ENCODE measurements at regions not wholly inside any gene's neighbourhood (a gene's known extent, or its start where the extent isn't known, plus 50 kb on each side); places are given as distances from the start of the nearest gene placed in this dataset.
A peak's percentile ranks its signal among the peaks of the same experiment; 100 is the strongest.

DNA sequence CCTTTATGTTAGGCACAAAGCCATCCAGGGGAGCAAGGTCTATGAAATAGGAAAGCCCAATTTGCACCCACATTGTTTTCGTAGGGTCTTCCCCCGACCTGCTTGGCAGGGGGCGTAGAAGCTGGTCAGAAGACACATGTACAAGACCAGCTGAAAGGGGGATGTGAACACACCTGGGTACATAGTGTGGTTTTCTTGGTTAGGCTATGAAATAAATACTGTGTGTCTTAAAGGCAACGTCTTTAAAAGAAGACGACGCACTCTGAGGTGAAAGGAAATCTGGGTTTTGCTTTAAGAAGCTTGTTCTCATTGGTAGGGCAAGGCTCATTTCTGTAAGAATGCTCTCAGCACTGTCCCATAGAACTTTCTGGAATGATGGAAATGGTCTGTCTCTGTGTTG, 60.0 kb upstream of the KLF7 start:
- no peak for DNase-seq
- Histone ChIP-seq H2BK12ac (ENCODE audit: low read length in 2 of 2) (peak overlapping the region in 1 of 2 experiments; percentile 40), H4K8ac (ENCODE audit: low read length) (no peak overlapping the region), H3K14ac (ENCODE audit: low read length in 2 of 2) (no peak overlapping the region), H3K27me3 (ENCODE audit: control insufficient read depth in 1 of 2, insufficient read depth in 1 of 2, low read length in 2 of 2) (no peaks in the 10 kb centered on the region), H3K79me1 (replicated peaks; ENCODE audit: low read length, poor library complexity, severe bottlenecking) (no peaks in the 10 kb centered on the region), H2AFZ (ENCODE audit: low read depth, low read length) (no peak overlapping the region), H3K18ac (ENCODE audit: low read depth in 1 of 2, low read length in 2 of 2) (no peak overlapping the region), H2AK5ac (ENCODE audit: low read length, severe bottlenecking) (no peak overlapping the region), H3K4me2 (ENCODE audit: low read length, poor library complexity, severe bottlenecking) (no peak overlapping the region), H3K4me3 (ENCODE audit: insufficient read depth in 1 of 2, low read depth in 1 of 2, low read length in 2 of 2) (no peak overlapping the region), H3K23ac (ENCODE audit: low read length in 2 of 2) (no peak overlapping the region), H3K36me3 (ENCODE audit: control insufficient read depth in 1 of 2, insufficient read depth in 2 of 2, low read depth in 1 of 2, low read length in 2 of 2) (no peaks in the 10 kb centered on the region), H3K4me1 (ENCODE audit: control insufficient read depth, insufficient read depth, low read depth, low read length) (peaks cover 11% of the 10 kb centered on the region), H3K9ac (ENCODE audit: low read length) (no peak overlapping the region), H2BK5ac (ENCODE audit: low read depth, low read length, poor library complexity, severe bottlenecking) (no peak overlapping the region), H2BK120ac (ENCODE audit: low read depth, low read length) (no peak overlapping the region), H2BK15ac (ENCODE audit: low read depth, poor library complexity, severe bottlenecking) (no peak overlapping the region), H3K4ac (ENCODE audit: low read depth in 1 of 2, low read length in 2 of 2) (no peak overlapping the region), H3K9me3 (ENCODE audit: control insufficient read depth, low read length) (no peaks in the 10 kb centered on the region), H3K27ac (ENCODE audit: low read length, poor library complexity, severe bottlenecking) (no peak overlapping the region), H4K91ac (ENCODE audit: low read length) (no peak overlapping the region)
- 85% methylated on average over 6 of the region's 6 CpGs for WGBS

DNA sequence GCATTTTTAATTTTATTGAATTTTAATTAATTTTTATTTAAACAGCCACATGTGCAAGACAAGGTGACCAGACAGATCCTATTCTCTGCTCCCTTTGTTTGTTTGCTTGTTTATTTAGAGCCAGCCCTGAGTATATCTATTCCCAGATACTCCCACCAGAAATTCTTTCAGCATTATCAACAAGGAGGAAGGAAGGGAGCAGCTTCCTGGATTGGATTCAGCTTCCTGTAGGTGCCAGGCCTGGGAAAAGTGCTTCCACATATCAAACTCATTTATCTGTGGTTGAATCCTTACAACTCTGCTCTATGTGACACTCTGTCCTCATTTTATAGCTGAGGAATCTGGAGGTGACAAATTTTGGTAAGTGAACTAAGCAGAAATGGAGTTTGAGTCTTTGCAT, 60.5 kb upstream of the KLF7 start:
- Histone ChIP-seq H2BK5ac (ENCODE audit: low read depth, low read length, poor library complexity, severe bottlenecking) (no peak overlapping the region), H3K4me1 (ENCODE audit: control insufficient read depth, insufficient read depth, low read depth, low read length) (peaks cover 11% of the 10 kb centered on the region), H3K4me3 (ENCODE audit: insufficient read depth in 1 of 2, low read depth in 1 of 2, low read length in 2 of 2) (no peak overlapping the region), H2BK120ac (ENCODE audit: low read depth, low read length) (no peak overlapping the region), H3K23ac (ENCODE audit: low read length in 2 of 2) (no peak overlapping the region), H3K9ac (ENCODE audit: low read length) (no peak overlapping the region), H3K36me3 (ENCODE audit: control insufficient read depth in 1 of 2, insufficient read depth in 2 of 2, low read depth in 1 of 2, low read length in 2 of 2) (no peaks in the 10 kb centered on the region), H3K9me3 (ENCODE audit: control insufficient read depth, low read length) (no peaks in the 10 kb centered on the region), H3K79me1 (replicated peaks; ENCODE audit: low read length, poor library complexity, severe bottlenecking) (no peaks in the 10 kb centered on the region), H3K27me3 (ENCODE audit: control insufficient read depth in 1 of 2, insufficient read depth in 1 of 2, low read length in 2 of 2) (no peaks in the 10 kb centered on the region), H3K4ac (ENCODE audit: low read depth in 1 of 2, low read length in 2 of 2) (peak overlapping the region in 1 of 2 experiments; percentile 13), H3K18ac (ENCODE audit: low read depth in 1 of 2, low read length in 2 of 2) (no peak overlapping the region), H2AK5ac (ENCODE audit: low read length, severe bottlenecking) (no peak overlapping the region), H2AFZ (ENCODE audit: low read depth, low read length) (no peak overlapping the region), H4K91ac (ENCODE audit: low read length) (no peak overlapping the region), H2BK12ac (ENCODE audit: low read length in 2 of 2) (no peak overlapping the region), H3K4me2 (ENCODE audit: low read length, poor library complexity, severe bottlenecking) (no peak overlapping the region), H3K14ac (ENCODE audit: low read length in 2 of 2) (no peak overlapping the region), H2BK15ac (ENCODE audit: low read depth, poor library complexity, severe bottlenecking) (no peak overlapping the region), H3K27ac (ENCODE audit: low read length, poor library complexity, severe bottlenecking) (no peak overlapping the region), H4K8ac (ENCODE audit: low read length) (no peak overlapping the region)
- DNase-seq, result no peak

DNA sequence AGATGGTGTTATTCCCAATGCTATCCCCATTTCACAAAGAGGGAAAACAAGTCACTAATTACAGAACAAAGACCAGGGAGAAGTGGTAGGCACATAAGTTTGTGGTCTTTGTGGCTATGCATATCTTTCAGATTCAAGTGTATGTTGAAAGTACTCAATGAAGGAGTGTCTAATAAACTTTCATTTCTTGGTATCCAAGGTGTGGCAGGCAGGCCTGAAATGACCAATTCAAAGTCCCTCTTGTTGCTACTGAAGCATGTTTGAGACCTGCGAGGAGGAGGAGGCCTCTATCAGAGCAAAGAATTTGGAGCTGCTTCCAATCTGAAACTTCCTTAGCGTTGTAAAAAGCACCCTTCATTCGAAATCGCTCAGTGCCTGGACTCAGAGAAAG, 60.9 kb upstream of the KLF7 start:
- Histone ChIP-seq H4K8ac (ENCODE audit: low read length) (peak overlapping the region; percentile 12), H3K79me1 (replicated peaks; ENCODE audit: low read length, poor library complexity, severe bottlenecking) (no peaks in the 10 kb centered on the region), H3K18ac (ENCODE audit: low read depth in 1 of 2, low read length in 2 of 2) (peak overlapping the region in 1 of 2 experiments; percentile 45), H3K4me2 (ENCODE audit: low read length, poor library complexity, severe bottlenecking) (no peak overlapping the region), H2BK5ac (ENCODE audit: low read depth, low read length, poor library complexity, severe bottlenecking) (no peak overlapping the region), H3K9ac (ENCODE audit: low read length) (no peak overlapping the region), H3K9me3 (ENCODE audit: control insufficient read depth, low read length) (no peaks in the 10 kb centered on the region), H2BK12ac (ENCODE audit: low read length in 2 of 2) (peak overlapping the region in 1 of 2 experiments; percentile 23), H4K91ac (ENCODE audit: low read length) (peak overlapping the region; percentile 11), H3K4me3 (ENCODE audit: insufficient read depth in 1 of 2, low read depth in 1 of 2, low read length in 2 of 2) (no peak overlapping the region), H2BK15ac (ENCODE audit: low read depth, poor library complexity, severe bottlenecking) (no peak overlapping the region), H2AFZ (ENCODE audit: low read depth, low read length) (no peak overlapping the region), H3K27ac (ENCODE audit: low read length, poor library complexity, severe bottlenecking) (no peak overlapping the region), H3K14ac (ENCODE audit: low read length in 2 of 2) (no peak overlapping the region), H3K4ac (ENCODE audit: low read depth in 1 of 2, low read length in 2 of 2) (peak overlapping the region in 1 of 2 experiments; percentile 13), H3K4me1 (ENCODE audit: control insufficient read depth, insufficient read depth, low read depth, low read length) (peaks cover 11% of the 10 kb centered on the region), H3K27me3 (ENCODE audit: control insufficient read depth in 1 of 2, insufficient read depth in 1 of 2, low read length in 2 of 2) (no peaks in the 10 kb centered on the region), H3K36me3 (ENCODE audit: control insufficient read depth in 1 of 2, insufficient read depth in 2 of 2, low read depth in 1 of 2, low read length in 2 of 2) (no peaks in the 10 kb centered on the region), H3K23ac (ENCODE audit: low read length in 2 of 2) (no peak overlapping the region), H2BK120ac (ENCODE audit: low read depth, low read length) (no peak overlapping the region), H2AK5ac (ENCODE audit: low read length, severe bottlenecking) (no peak overlapping the region)
- DNase-seq, result no peak
- 17% methylated on average over 4 of the region's 4 CpGs for WGBS

DNA sequence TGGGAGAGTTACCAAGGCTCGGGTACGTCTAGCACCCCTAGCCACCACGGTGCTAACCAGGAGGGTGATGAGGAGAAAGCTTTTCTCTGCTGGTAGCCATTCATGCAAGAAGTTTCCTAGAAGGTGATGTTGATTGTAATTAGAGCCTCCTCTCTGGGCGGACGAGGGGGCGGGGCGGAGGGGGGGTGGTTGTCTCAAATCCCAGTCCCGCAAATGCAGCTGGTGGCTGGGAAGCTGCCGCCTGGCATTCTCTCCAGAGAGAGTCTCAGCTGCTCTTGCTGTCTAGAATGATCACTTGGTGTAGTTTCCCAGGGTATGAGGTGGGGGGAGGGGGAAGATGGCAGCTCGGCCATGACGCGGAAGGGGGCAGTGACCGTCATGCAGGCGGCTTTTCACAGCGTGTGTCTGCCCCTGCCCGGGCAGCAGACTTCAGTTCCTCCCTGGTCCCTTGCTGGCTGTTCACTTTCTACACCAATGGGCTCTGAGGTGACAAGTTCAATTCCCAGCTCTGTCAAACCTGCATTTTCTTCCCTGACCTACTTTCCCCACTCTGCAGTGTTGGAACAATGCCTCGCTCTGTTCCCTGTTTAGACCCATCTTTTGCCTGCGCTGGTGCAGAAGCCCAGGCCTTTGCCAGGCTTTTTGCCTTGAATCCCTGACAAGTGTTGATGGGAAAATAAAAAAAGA, 61.5 kb upstream of the KLF7 start:
- Histone ChIP-seq H3K4ac (ENCODE audit: low read depth in 1 of 2, low read length in 2 of 2) (peak overlapping the region in 1 of 2 experiments; percentile 13), H2AFZ (ENCODE audit: low read depth, low read length) (no peak overlapping the region), H3K23ac (ENCODE audit: low read length in 2 of 2) (no peak overlapping the region), H2BK120ac (ENCODE audit: low read depth, low read length) (peak overlapping the region; percentile 2), H2BK12ac (ENCODE audit: low read length in 2 of 2) (peak overlapping the region in 1 of 2 experiments; percentile 23), H3K18ac (ENCODE audit: low read depth in 1 of 2, low read length in 2 of 2) (peak overlapping the region; percentile 45 to 54), H2AK5ac (ENCODE audit: low read length, severe bottlenecking) (no peak overlapping the region), H3K27me3 (ENCODE audit: control insufficient read depth in 1 of 2, insufficient read depth in 1 of 2, low read length in 2 of 2) (no peaks in the 10 kb centered on the region), H2BK15ac (ENCODE audit: low read depth, poor library complexity, severe bottlenecking) (no peak overlapping the region), H2BK5ac (ENCODE audit: low read depth, low read length, poor library complexity, severe bottlenecking) (no peak overlapping the region), H4K91ac (ENCODE audit: low read length) (peak overlapping the region; percentile 45), H3K36me3 (ENCODE audit: control insufficient read depth in 1 of 2, insufficient read depth in 2 of 2, low read depth in 1 of 2, low read length in 2 of 2) (no peaks in the 10 kb centered on the region), H3K4me2 (ENCODE audit: low read length, poor library complexity, severe bottlenecking) (peak overlapping the region; percentile 17), H4K8ac (ENCODE audit: low read length) (peak overlapping the region; percentile 70), H3K9me3 (ENCODE audit: control insufficient read depth, low read length) (no peaks in the 10 kb centered on the region), H3K9ac (ENCODE audit: low read length) (no peak overlapping the region), H3K14ac (ENCODE audit: low read length in 2 of 2) (no peak overlapping the region), H3K4me3 (ENCODE audit: insufficient read depth in 1 of 2, low read depth in 1 of 2, low read length in 2 of 2) (no peak overlapping the region), H3K27ac (ENCODE audit: low read length, poor library complexity, severe bottlenecking) (no peak overlapping the region), H3K79me1 (replicated peaks; ENCODE audit: low read length, poor library complexity, severe bottlenecking) (no peaks in the 10 kb centered on the region), H3K4me1 (ENCODE audit: control insufficient read depth, insufficient read depth, low read depth, low read length) (peaks cover 11% of the 10 kb centered on the region)
- DNase-seq, result peak; percentile 72
- WGBS, result 28% methylated on average over 17 of the region's 18 CpGs

All from mesenchymal stem cell (in vitro differentiated cells and primary cell).